Mesenchymal stem cell (in vitro differentiated cells and primary cell): ENCODE measurements at regions not wholly inside any gene's neighbourhood (a gene's known extent, or its start where the extent isn't known, plus 50 kb on each side); places are given as distances from the start of the nearest gene placed in this dataset.

ENCODE experiments used
- DNase-seq: peaks from one replicate; pipeline ENCODE4 v3.0.0-alpha.2; 2013
- H2AFZ ChIP-seq: one replicate; pipeline ENCODE4 v1.6.1; 2013; ENCODE audit warnings: low read depth, mild to moderate bottlenecking, control low read depth, inconsistent platforms, low read length, moderate library complexity
- H2AK5ac ChIP-seq: 2 replicates; pipeline ENCODE4 v1.6.1; 2013; ENCODE audit warnings: low read length, moderate library complexity, mild to moderate bottlenecking, inconsistent platforms; ENCODE audit not compliant: severe bottlenecking
- H2BK120ac ChIP-seq: one replicate; pipeline ENCODE4 v1.6.1; 2013; ENCODE audit warnings: low read depth, mild to moderate bottlenecking, inconsistent platforms, low read length, moderate library complexity
- H2BK12ac ChIP-seq, 2 experiments: one replicate each; pipeline ENCODE4 v1.6.1; 2013; ENCODE audit warnings: inconsistent platforms in 2 of 2, low read length in 2 of 2, mild to moderate bottlenecking in 2 of 2, moderate library complexity in 2 of 2, control low read depth in 1 of 2
- H2BK15ac ChIP-seq: one replicate; pipeline ENCODE4 v1.6.1; 2013; ENCODE audit warnings: mild to moderate bottlenecking, low read depth, inconsistent platforms; ENCODE audit not compliant: poor library complexity, severe bottlenecking
- H2BK5ac ChIP-seq: 2 replicates; pipeline ENCODE4 v1.6.1; 2013; ENCODE audit warnings: low read depth, mild to moderate bottlenecking, low read length, control low read depth, inconsistent platforms; ENCODE audit not compliant: poor library complexity, severe bottlenecking
- H3K14ac ChIP-seq, 2 experiments: one replicate each; pipeline ENCODE4 v1.6.1; 2013; ENCODE audit warnings: inconsistent platforms in 2 of 2, low read length in 2 of 2, control low read depth in 1 of 2, mild to moderate bottlenecking in 1 of 2, moderate library complexity in 1 of 2
- H3K18ac ChIP-seq, 2 experiments: one replicate each; pipeline ENCODE4 v1.6.1; 2013; ENCODE audit warnings: inconsistent platforms in 2 of 2, low read length in 2 of 2, control low read depth in 1 of 2, low read depth in 1 of 2, mild to moderate bottlenecking in 1 of 2
- H3K23ac ChIP-seq, 2 experiments: one replicate each; pipeline ENCODE4 v1.6.1; 2013; ENCODE audit warnings: inconsistent platforms in 2 of 2, low read length in 2 of 2, mild to moderate bottlenecking in 2 of 2, moderate library complexity in 2 of 2, control low read depth in 1 of 2
- H3K27ac ChIP-seq: 2 replicates; pipeline ENCODE4 v1.5.1; 2013; ENCODE audit warnings: mild to moderate bottlenecking, moderate library complexity, low read length, control low read depth, inconsistent platforms; ENCODE audit not compliant: poor library complexity, severe bottlenecking
- H3K27me3 ChIP-seq, 2 experiments: 2 replicates each; pipeline versions ENCODE4 v1.6.1 to v1.7.0; 2013; ENCODE audit warnings: low read length in 2 of 2, mild to moderate bottlenecking in 2 of 2, moderate library complexity in 2 of 2, control low read depth in 1 of 2, inconsistent platforms in 1 of 2; ENCODE audit not compliant: control insufficient read depth in 1 of 2, insufficient read depth in 1 of 2
- H3K36me3 ChIP-seq, 2 experiments: 2 replicates each; pipeline versions ENCODE4 v1.6.1 to v1.7.0; 2013; ENCODE audit warnings: low read length in 2 of 2, control low read depth in 1 of 2, inconsistent platforms in 1 of 2, low read depth in 1 of 2, mild to moderate bottlenecking in 1 of 2; ENCODE audit not compliant: insufficient read depth in 2 of 2, control insufficient read depth in 1 of 2
- H3K4ac ChIP-seq, 2 experiments: one replicate each; pipeline ENCODE4 v1.6.1; 2013; ENCODE audit warnings: inconsistent platforms in 2 of 2, low read length in 2 of 2, mild to moderate bottlenecking in 2 of 2, moderate library complexity in 2 of 2, control low read depth in 1 of 2, low read depth in 1 of 2
- H3K4me1 ChIP-seq: 2 replicates; pipeline ENCODE4 v1.6.1; 2013; ENCODE audit warnings: low read depth, low read length, control low read depth; ENCODE audit not compliant: control insufficient read depth, insufficient read depth
- H3K4me2 ChIP-seq: 2 replicates; pipeline ENCODE4 v1.6.1; 2013; ENCODE audit warnings: low read length, mild to moderate bottlenecking, inconsistent platforms; ENCODE audit not compliant: poor library complexity, severe bottlenecking
- H3K4me3 ChIP-seq, 2 experiments: 2 replicates each; pipeline versions ENCODE4 v1.5.1 to v1.7.0; 2013; ENCODE audit warnings: low read length in 2 of 2, mild to moderate bottlenecking in 2 of 2, control low read depth in 1 of 2, low read depth in 1 of 2; ENCODE audit not compliant: insufficient read depth in 1 of 2
- H3K79me1 ChIP-seq: replicated peaks from 2 replicates; pipeline ENCODE4 v1.6.1; 2013; ENCODE audit warnings: mild to moderate bottlenecking, control low read depth, low read length, inconsistent platforms; ENCODE audit not compliant: poor library complexity, severe bottlenecking
- H3K9ac ChIP-seq: 2 replicates; pipeline ENCODE4 v1.7.0; 2013; ENCODE audit warnings: mild to moderate bottlenecking, low read length, moderate library complexity
- H3K9me3 ChIP-seq: 2 replicates; pipeline ENCODE4 v1.7.0; 2013; ENCODE audit warnings: mild to moderate bottlenecking, low read length; ENCODE audit not compliant: control insufficient read depth
- H4K8ac ChIP-seq: one replicate; pipeline ENCODE4 v1.6.1; 2013; ENCODE audit warnings: inconsistent platforms, mild to moderate bottlenecking, low read length, moderate library complexity
- H4K91ac ChIP-seq: one replicate; pipeline ENCODE4 v1.6.1; 2013; ENCODE audit warnings: mild to moderate bottlenecking, low read length, inconsistent platforms
- WGBS: methylation state at CpG from one replicate; pipeline ENCODE4 v1.1.7; 2013; ENCODE audit warnings: mixed read lengths; 5-methylcytosine and 5-hydroxymethylcytosine counted together

- Histone ChIP-seq H3K79me1 (no peaks in the 10 kb centered on the region), H2BK5ac (no peak overlapping the region), H3K14ac (no peak overlapping the region), H3K4me1 (no peaks in the 10 kb centered on the region), H3K4me3 (no peak overlapping the region), H3K18ac (no peak overlapping the region), H3K4me2 (no peak overlapping the region), H2BK12ac (no peak overlapping the region), H2BK15ac (no peak overlapping the region), H3K36me3 (no peaks in the 10 kb centered on the region), H3K27ac (no peak overlapping the region), H2AK5ac (no peak overlapping the region), H3K9me3 (peaks cover 20% of the 10 kb centered on the region), H3K27me3 (no peaks in the 10 kb centered on the region), H3K4ac (no peak overlapping the region), H4K8ac (no peak overlapping the region), H4K91ac (no peak overlapping the region), H2BK120ac (no peak overlapping the region), H2AFZ (no peak overlapping the region), H3K9ac (no peak overlapping the region), H3K23ac (no peak overlapping the region)
- peak; percentile 1 for DNase-seq
- no CpG with 5 or more reads among the region's 1 CpG for WGBS
Measured at GRCh38 chr10:9035355-9035754, 980.9 kb downstream of the GATA3 start.

GRCh38 chr10:9036711-9037204 is 982.3 kb downstream of the GATA3 start:
- Histone ChIP-seq H2AK5ac (no peak overlapping the region), H3K18ac (no peak overlapping the region), H3K4ac (no peak overlapping the region), H3K79me1 (no peaks in the 10 kb centered on the region), H3K27me3 (no peaks in the 10 kb centered on the region), H3K9me3 (peaks cover 20% of the 10 kb centered on the region), H3K4me3 (no peak overlapping the region), H3K4me1 (no peaks in the 10 kb centered on the region), H3K9ac (no peak overlapping the region), H2BK15ac (no peak overlapping the region), H4K8ac (no peak overlapping the region), H3K14ac (no peak overlapping the region), H4K91ac (no peak overlapping the region), H3K4me2 (no peak overlapping the region), H2BK120ac (no peak overlapping the region), H3K27ac (no peak overlapping the region), H2BK12ac (no peak overlapping the region), H2BK5ac (no peak overlapping the region), H3K36me3 (no peaks in the 10 kb centered on the region), H2AFZ (no peak overlapping the region), H3K23ac (no peak overlapping the region)
- WGBS = 82% methylated on average over 4 of the region's 4 CpGs
- no peak for DNase-seq

DNA sequence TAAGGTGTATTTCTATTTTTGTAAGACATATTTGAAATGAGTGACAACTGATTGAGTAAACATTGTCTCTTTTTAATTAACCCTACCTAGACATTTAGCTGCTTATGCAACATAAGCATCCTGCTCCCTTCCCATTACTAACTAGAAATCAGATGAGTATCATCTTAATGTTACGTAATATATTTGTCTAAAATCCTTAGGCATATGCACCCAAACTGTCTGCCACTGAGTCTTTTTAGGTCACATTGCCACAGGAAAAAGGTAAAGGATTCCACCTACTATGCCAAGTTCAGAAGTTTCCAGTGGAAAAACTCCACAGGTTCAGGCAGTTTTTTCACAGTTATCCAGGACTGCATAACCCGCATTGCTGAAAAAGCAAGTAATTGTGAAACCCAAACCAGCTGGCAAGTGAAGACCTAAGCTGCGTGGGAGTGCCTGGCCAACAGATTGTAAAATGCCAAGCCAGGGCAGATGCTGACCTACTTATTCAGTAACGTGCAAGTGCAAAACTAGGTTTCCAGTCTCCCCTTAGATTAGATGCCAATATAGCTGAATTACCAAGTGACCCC is 983.7 kb downstream of the GATA3 start:
- no peak overlapping the region for H2BK15ac ChIP-seq
- peaks cover 20% of the 10 kb centered on the region for H3K9me3 ChIP-seq
- H3K27ac ChIP-seq = no peak overlapping the region
- H3K27me3 ChIP-seq = no peaks in the 10 kb centered on the region
- no peak overlapping the region for H3K4me3 ChIP-seq
- no peaks in the 10 kb centered on the region for H3K36me3 ChIP-seq
- H3K4ac ChIP-seq = no peak overlapping the region
- no peak overlapping the region for H2BK12ac ChIP-seq
- no peak overlapping the region for H4K91ac ChIP-seq
- no peak overlapping the region for H2AFZ ChIP-seq
- no peak overlapping the region for H3K18ac ChIP-seq
- H3K9ac ChIP-seq = no peak overlapping the region
- no peak overlapping the region for H3K14ac ChIP-seq
- H2BK120ac ChIP-seq = no peak overlapping the region
- H3K4me2 ChIP-seq = no peak overlapping the region
- H3K4me1 ChIP-seq = no peaks in the 10 kb centered on the region
- DNase-seq = no peak
- no peak overlapping the region for H3K23ac ChIP-seq
- no peak overlapping the region for H4K8ac ChIP-seq
- no peaks in the 10 kb centered on the region for H3K79me1 ChIP-seq
- no peak overlapping the region for H2BK5ac ChIP-seq
- WGBS = 91% methylated on average over 4 of the region's 4 CpGs
- no peak overlapping the region for H2AK5ac ChIP-seq

DNA sequence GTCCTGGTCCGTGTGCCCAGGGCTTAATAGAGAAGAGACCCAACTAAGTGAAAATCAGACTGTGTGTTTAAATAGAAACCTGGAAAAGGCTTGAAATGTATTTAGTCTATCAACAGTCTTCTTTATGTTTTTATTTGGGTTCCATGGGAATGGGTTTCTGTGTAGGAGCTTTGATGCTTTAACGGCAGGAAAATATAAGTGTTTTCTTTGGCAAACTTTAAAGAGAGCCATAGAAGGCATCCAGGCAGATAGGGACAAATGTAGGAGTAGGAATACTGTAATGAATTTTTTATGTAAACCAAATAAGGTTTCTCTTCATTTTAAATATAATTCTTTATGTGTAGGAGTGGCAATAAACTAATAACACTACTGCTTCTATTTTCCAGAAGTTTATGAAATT is 989.0 kb downstream of the GATA3 start:
- Histone ChIP-seq H3K14ac (no peak overlapping the region), H3K36me3 (no peaks in the 10 kb centered on the region), H3K4ac (no peak overlapping the region), H2BK5ac (no peak overlapping the region), H3K23ac (no peak overlapping the region), H3K27me3 (no peaks in the 10 kb centered on the region), H3K4me1 (no peaks in the 10 kb centered on the region), H3K4me2 (no peak overlapping the region), H2AK5ac (no peak overlapping the region), H3K27ac (no peak overlapping the region), H3K79me1 (no peaks in the 10 kb centered on the region), H2BK15ac (no peak overlapping the region), H3K9ac (no peak overlapping the region), H4K91ac (no peak overlapping the region), H3K4me3 (no peak overlapping the region), H3K9me3 (peaks cover 10% of the 10 kb centered on the region), H2BK12ac (no peak overlapping the region), H4K8ac (no peak overlapping the region), H3K18ac (no peak overlapping the region), H2AFZ (no peak overlapping the region), H2BK120ac (no peak overlapping the region)
- WGBS = 79% methylated on average over 2 of the region's 2 CpGs
- no peak for DNase-seq
